ENCODE measurements at regions not wholly inside any gene's neighbourhood (a gene's known extent, or its start where the extent isn't known, plus 50 kb on each side); places are given as distances from the start of the nearest gene placed in this dataset.

GRCh38 chr1:2885001-2885400 is 83.5 kb upstream of the TTC34 start:
- DNase-seq (no peak), ATAC-seq (replicated peaks in 1 of 4) (no peak)
- H3K27ac Mint-ChIP-seq: no peak overlapping the region
- peaks cover 0 to 5% (median 0%) of the 10 kb centered on the region in 3 donors for H3K4me1 Mint-ChIP-seq
- ChIA-PET CTCF (no interaction called here), POLR2A (no interaction called here)
- 84% methylated on average over 15 of the region's 16 CpGs for WGBS (ENCODE audit: insufficient coverage)
- H3K36me3 Mint-ChIP-seq: no peaks in the 10 kb centered on the region
- Histone ChIP-seq H3K4me3 (ENCODE audit: control insufficient read depth in 1 of 2, extremely low read depth in 1 of 2, low read length in 1 of 2) (no peak overlapping the region), H3K36me3 (ENCODE audit: control insufficient read depth in 2 of 2, extremely low read depth in 1 of 2, insufficient read depth in 1 of 2, low read length in 1 of 2) (no peaks in the 10 kb centered on the region), H3K27me3 (replicated peaks in 1 of 2; ENCODE audit: control insufficient read depth in 2 of 2, extremely low read depth in 1 of 2, insufficient read depth in 2 of 2, low read length in 1 of 2) (peaks cover 0 to 47% of the 10 kb centered on the region in 2 experiments), H3K4me1 (ENCODE audit: control insufficient read depth in 1 of 2, extremely low read depth in 1 of 2, insufficient read depth in 2 of 2, low read length in 2 of 2) (peaks cover 0 to 4% of the 10 kb centered on the region in 2 experiments), H3K27ac (ENCODE audit: low read length) (no peak overlapping the region), H3K9me3 (no peaks in the 10 kb centered on the region)
- H3K9me3 Mint-ChIP-seq: no peaks in the 10 kb centered on the region
- H3K4me3 Mint-ChIP-seq: no peak overlapping the region
- peaks cover 8 to 13% of the 10 kb centered on the region in 2 donors for H3K27me3 Mint-ChIP-seq

- ATAC-seq (replicated peaks in 1 of 4): no peak
- ChIA-PET CTCF (no interaction called here), POLR2A (no interaction called here)
- Histone ChIP-seq H3K36me3 (ENCODE audit: control insufficient read depth in 2 of 2, extremely low read depth in 1 of 2, insufficient read depth in 1 of 2, low read length in 1 of 2) (no peaks in the 10 kb centered on the region), H3K27me3 (replicated peaks in 1 of 2; ENCODE audit: control insufficient read depth in 2 of 2, extremely low read depth in 1 of 2, insufficient read depth in 2 of 2, low read length in 1 of 2) (peaks cover 0 to 42% of the 10 kb centered on the region in 2 experiments), H3K4me1 (ENCODE audit: control insufficient read depth in 1 of 2, extremely low read depth in 1 of 2, insufficient read depth in 2 of 2, low read length in 2 of 2) (peaks cover 2 to 17% of the 10 kb centered on the region in 2 experiments), H3K4me3 (ENCODE audit: control insufficient read depth in 1 of 2, extremely low read depth in 1 of 2, low read length in 1 of 2) (no peak overlapping the region), H3K9me3 (no peaks in the 10 kb centered on the region), H3K27ac (ENCODE audit: low read length) (no peak overlapping the region)
- Mint-ChIP-seq H3K4me3 (no peak overlapping the region), H3K27ac (no peak overlapping the region), H3K4me1 (peaks cover 2 to 5% (median 3%) of the 10 kb centered on the region in 3 donors), H3K27me3 (peaks cover 8 to 13% of the 10 kb centered on the region in 2 donors), H3K9me3 (no peaks in the 10 kb centered on the region), H3K36me3 (no peaks in the 10 kb centered on the region)
- DNase-seq: no peak
- 89% methylated on average over 7 of the region's 10 CpGs for WGBS (ENCODE audit: insufficient coverage)
These were observed 85.1 kb upstream of the TTC34 start for GRCh38 chr1:2886631-2887030.

- POLR2A ChIA-PET: no interaction called here
- no peaks in the 10 kb centered on the region for H3K36me3 Mint-ChIP-seq
- Histone ChIP-seq H3K4me1 (ENCODE audit: control insufficient read depth in 1 of 2, extremely low read depth in 1 of 2, insufficient read depth in 2 of 2, low read length in 2 of 2) (peaks cover 2 to 30% of the 10 kb centered on the region in 2 experiments), H3K36me3 (ENCODE audit: control insufficient read depth in 2 of 2, extremely low read depth in 1 of 2, insufficient read depth in 1 of 2, low read length in 1 of 2) (no peaks in the 10 kb centered on the region), H3K27me3 (replicated peaks in 1 of 2; ENCODE audit: control insufficient read depth in 2 of 2, extremely low read depth in 1 of 2, insufficient read depth in 2 of 2, low read length in 1 of 2) (peaks cover 0 to 41% of the 10 kb centered on the region in 2 experiments), H3K9me3 (no peaks in the 10 kb centered on the region), H3K4me3 (ENCODE audit: control insufficient read depth in 1 of 2, extremely low read depth in 1 of 2, low read length in 1 of 2) (no peak overlapping the region), H3K27ac (ENCODE audit: low read length) (no peak overlapping the region)
- H3K4me1 Mint-ChIP-seq: peaks cover 4 to 8% (median 5%) of the 10 kb centered on the region in 3 donors
- 22% methylated on average over 23 of the region's 28 CpGs for WGBS (ENCODE audit: insufficient coverage)
- peaks cover 8 to 13% of the 10 kb centered on the region in 2 donors for H3K27me3 Mint-ChIP-seq
- DNase-seq: no peak
- H3K27ac Mint-ChIP-seq: no peak overlapping the region
- CTCF ChIA-PET: no interaction called here
- H3K9me3 Mint-ChIP-seq: no peaks in the 10 kb centered on the region
- H3K4me3 Mint-ChIP-seq: peak overlapping the region in 1 of 3 donors; percentile 21
- peak in 1 of 4 experiments; percentile 13 for ATAC-seq (replicated peaks in 1 of 4)
These were observed 86.7 kb upstream of the TTC34 start for GRCh38 chr1:2887941-2888855.

GRCh38 chr1:2890221-2890850 is 88.8 kb upstream of the TTC34 start:
- CTCF ChIA-PET: no interaction called here
- H3K27me3 ChIP-seq (replicated peaks in 1 of 2; ENCODE audit: control insufficient read depth in 2 of 2, extremely low read depth in 1 of 2, insufficient read depth in 2 of 2, low read length in 1 of 2): peaks cover 0 to 41% of the 10 kb centered on the region in 2 experiments
- 69% methylated on average over 12 of the region's 14 CpGs for WGBS (ENCODE audit: insufficient coverage)
- Mint-ChIP-seq H3K27me3 (peaks cover 8 to 11% of the 10 kb centered on the region in 2 donors), H3K4me3 (no peak overlapping the region), H3K27ac (no peak overlapping the region), H3K9me3 (no peaks in the 10 kb centered on the region), H3K4me1 (peaks cover 10 to 18% (median 17%) of the 10 kb centered on the region in 3 donors), H3K36me3 (no peaks in the 10 kb centered on the region)
- no peaks in the 10 kb centered on the region for H3K36me3 ChIP-seq (ENCODE audit: control insufficient read depth in 2 of 2, extremely low read depth in 1 of 2, insufficient read depth in 1 of 2, low read length in 1 of 2)
- no peak overlapping the region for H3K27ac ChIP-seq (ENCODE audit: low read length)
- POLR2A ChIA-PET: no interaction called here
- ATAC-seq (replicated peaks in 1 of 4): no peak
- DNase-seq: no peak
- no peak overlapping the region for H3K4me3 ChIP-seq (ENCODE audit: control insufficient read depth in 1 of 2, extremely low read depth in 1 of 2, low read length in 1 of 2)
- H3K4me1 ChIP-seq (ENCODE audit: control insufficient read depth in 1 of 2, extremely low read depth in 1 of 2, insufficient read depth in 2 of 2, low read length in 2 of 2): peaks cover 2 to 51% of the 10 kb centered on the region in 2 experiments
- H3K9me3 ChIP-seq: no peaks in the 10 kb centered on the region

- H3K27ac ChIP-seq (ENCODE audit: low read length): no peak overlapping the region
- peaks cover 2 to 55% of the 10 kb centered on the region in 2 experiments for H3K4me1 ChIP-seq (ENCODE audit: control insufficient read depth in 1 of 2, extremely low read depth in 1 of 2, insufficient read depth in 2 of 2, low read length in 2 of 2)
- Mint-ChIP-seq H3K27me3 (peaks cover 8 to 11% of the 10 kb centered on the region in 2 donors), H3K27ac (no peak overlapping the region), H3K9me3 (no peaks in the 10 kb centered on the region), H3K36me3 (no peaks in the 10 kb centered on the region), H3K4me3 (no peak overlapping the region), H3K4me1 (peaks cover 10 to 23% (median 21%) of the 10 kb centered on the region in 3 donors)
- no peaks in the 10 kb centered on the region for H3K36me3 ChIP-seq (ENCODE audit: control insufficient read depth in 2 of 2, extremely low read depth in 1 of 2, insufficient read depth in 1 of 2, low read length in 1 of 2)
- ChIA-PET POLR2A (no interaction called here), CTCF (no interaction called here)
- no peak for DNase-seq
- no peaks in the 10 kb centered on the region for H3K9me3 ChIP-seq
- H3K27me3 ChIP-seq (replicated peaks in 1 of 2; ENCODE audit: control insufficient read depth in 2 of 2, extremely low read depth in 1 of 2, insufficient read depth in 2 of 2, low read length in 1 of 2): peaks cover 0 to 33% of the 10 kb centered on the region in 2 experiments
- ATAC-seq (replicated peaks in 1 of 4): no peak
- 84% methylated on average over 19 of the region's 22 CpGs for WGBS (ENCODE audit: insufficient coverage)
- H3K4me3 ChIP-seq (ENCODE audit: control insufficient read depth in 1 of 2, extremely low read depth in 1 of 2, low read length in 1 of 2): no peak overlapping the region
These were observed 90.5 kb upstream of the TTC34 start for GRCh38 chr1:2891923-2892448.

- peaks cover 10 to 23% (median 21%) of the 10 kb centered on the region in 3 donors for H3K4me1 Mint-ChIP-seq
- ChIA-PET POLR2A (no interaction called here), CTCF (no interaction called here)
- DNase-seq: no peak
- H3K27ac Mint-ChIP-seq: peak overlapping the region; percentile 15 to 34
- H3K4me3 ChIP-seq (ENCODE audit: control insufficient read depth in 1 of 2, extremely low read depth in 1 of 2, low read length in 1 of 2): no peak overlapping the region
- H3K9me3 Mint-ChIP-seq: no peaks in the 10 kb centered on the region
- H3K27me3 ChIP-seq (replicated peaks in 1 of 2; ENCODE audit: control insufficient read depth in 2 of 2, extremely low read depth in 1 of 2, insufficient read depth in 2 of 2, low read length in 1 of 2): peaks cover 0 to 17% of the 10 kb centered on the region in 2 experiments
- no peak for ATAC-seq (replicated peaks in 1 of 4)
- H3K27ac ChIP-seq (ENCODE audit: low read length): no peak overlapping the region
- 88% methylated on average over 16 of the region's 20 CpGs for WGBS (ENCODE audit: insufficient coverage)
- no peaks in the 10 kb centered on the region for H3K9me3 ChIP-seq
- peaks cover 2 to 52% of the 10 kb centered on the region in 2 experiments for H3K4me1 ChIP-seq (ENCODE audit: control insufficient read depth in 1 of 2, extremely low read depth in 1 of 2, insufficient read depth in 2 of 2, low read length in 2 of 2)
- peaks cover 5 to 7% of the 10 kb centered on the region in 2 donors for H3K27me3 Mint-ChIP-seq
- no peaks in the 10 kb centered on the region for H3K36me3 Mint-ChIP-seq
- H3K4me3 Mint-ChIP-seq: peak overlapping the region in 1 of 3 donors; percentile 33
- H3K36me3 ChIP-seq (ENCODE audit: control insufficient read depth in 2 of 2, extremely low read depth in 1 of 2, insufficient read depth in 1 of 2, low read length in 1 of 2): no peaks in the 10 kb centered on the region
These were observed 92.1 kb upstream of the TTC34 start for GRCh38 chr1:2893473-2894120.
